HG02852 (cell line): ENCODE measurements at regions not wholly inside any gene's neighbourhood (a gene's known extent, or its start where the extent isn't known, plus 50 kb on each side); places are given as distances from the start of the nearest gene placed in this dataset.

Experiments used
- ATAC-seq: cut with Tn5 transposase; IDR thresholded peaks from one replicate; pipeline ENCODE4 v1.9.1; 2021; ENCODE audit warnings: mild to moderate bottlenecking, moderate library complexity; ENCODE audit not compliant: unreplicated experiment

- ATAC-seq = no peak
Observed at GRCh38 chr7:84631913-84632312, 437.3 kb upstream of the SEMA3A start.

- no peak for ATAC-seq
Observed at GRCh38 chr7:84629640-84630318, 435.2 kb upstream of the SEMA3A start.

GRCh38 chr7:84629216-84629615, 434.6 kb upstream of the SEMA3A start:
- no peak for ATAC-seq

DNA sequence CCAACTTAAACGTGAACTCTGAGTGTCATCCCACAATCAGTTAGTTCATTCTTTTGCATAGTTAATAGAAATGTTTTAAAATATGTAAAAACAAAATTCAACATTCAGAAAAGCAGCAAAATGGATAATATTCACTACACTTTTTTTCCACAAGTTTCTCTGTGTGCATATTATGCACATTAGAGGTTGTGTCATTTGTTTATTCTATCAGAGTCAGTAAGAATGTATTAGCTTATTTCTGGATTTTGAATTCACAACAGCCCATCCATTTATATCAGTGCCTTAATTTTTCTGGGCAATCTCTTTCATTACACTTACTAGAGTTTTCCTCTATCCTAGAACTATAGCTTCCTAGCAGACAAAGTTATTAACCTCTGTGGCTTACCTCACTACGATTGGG, 432.7 kb upstream of the SEMA3A start:
- no peak for ATAC-seq

- no peak for ATAC-seq
Observed at GRCh38 chr7:84624927-84625326, 430.3 kb upstream of the SEMA3A start.

DNA sequence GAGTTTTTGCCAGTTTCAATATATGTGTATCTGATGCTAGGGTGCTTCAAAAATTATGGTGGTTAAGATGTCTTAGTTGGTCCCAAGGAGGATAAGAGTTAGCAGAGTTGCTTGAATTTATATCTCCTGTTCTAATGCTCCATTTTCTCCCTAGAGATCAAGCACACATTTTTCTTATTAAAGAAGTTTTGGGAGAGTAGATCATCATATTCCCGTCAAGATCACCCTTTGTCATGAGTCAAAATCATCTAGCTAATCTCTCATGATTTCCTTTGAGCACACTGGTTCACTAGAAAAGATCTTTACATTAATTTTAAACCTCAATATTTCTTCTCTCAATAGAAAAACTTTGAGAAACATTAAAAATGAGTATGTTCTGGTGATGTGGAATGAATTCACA, 429.9 kb upstream of the SEMA3A start:
- ATAC-seq = no peak

GRCh38 chr7:84617265-84618030, 422.9 kb upstream of the SEMA3A start:
- no peak for ATAC-seq

GRCh38 chr7:84614821-84615501, 420.4 kb upstream of the SEMA3A start:
- ATAC-seq = no peak

GRCh38 chr7:84612981-84613681, 418.5 kb upstream of the SEMA3A start:
- no peak for ATAC-seq

- ATAC-seq = no peak
Observed at GRCh38 chr7:84611391-84611790, 416.8 kb upstream of the SEMA3A start.

- no peak for ATAC-seq
Observed at GRCh38 chr7:84610390-84610789, 415.8 kb upstream of the SEMA3A start.

DNA sequence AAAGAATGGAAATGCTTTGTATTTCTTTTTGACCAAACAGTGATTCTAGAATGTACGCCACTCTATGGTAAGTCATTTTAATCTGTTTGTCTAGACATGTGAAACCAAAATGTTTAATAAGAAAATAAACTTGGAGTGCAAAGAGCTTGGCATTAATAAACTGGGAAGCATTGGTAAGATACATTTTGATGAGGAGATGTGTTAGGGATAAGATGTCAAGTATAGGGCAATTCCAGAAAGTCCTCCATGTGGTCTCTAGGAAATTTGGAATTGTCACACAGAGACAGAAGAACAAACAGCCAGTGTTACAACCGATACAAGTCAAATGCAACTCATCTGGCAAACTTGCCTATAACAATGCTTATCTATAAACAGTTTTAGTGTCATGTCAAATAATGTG, 410.7 kb upstream of the SEMA3A start:
- no peak for ATAC-seq

GRCh38 chr7:84603545-84603944, 409.0 kb upstream of the SEMA3A start:
- no peak for ATAC-seq

GRCh38 chr7:84595026-84595425, 400.4 kb upstream of the SEMA3A start:
- ATAC-seq = no peak

- ATAC-seq = no peak
Observed at GRCh38 chr7:84591897-84592296, 397.3 kb upstream of the SEMA3A start.

- no peak for ATAC-seq
Observed at GRCh38 chr7:84589012-84589411, 394.4 kb upstream of the SEMA3A start.

DNA sequence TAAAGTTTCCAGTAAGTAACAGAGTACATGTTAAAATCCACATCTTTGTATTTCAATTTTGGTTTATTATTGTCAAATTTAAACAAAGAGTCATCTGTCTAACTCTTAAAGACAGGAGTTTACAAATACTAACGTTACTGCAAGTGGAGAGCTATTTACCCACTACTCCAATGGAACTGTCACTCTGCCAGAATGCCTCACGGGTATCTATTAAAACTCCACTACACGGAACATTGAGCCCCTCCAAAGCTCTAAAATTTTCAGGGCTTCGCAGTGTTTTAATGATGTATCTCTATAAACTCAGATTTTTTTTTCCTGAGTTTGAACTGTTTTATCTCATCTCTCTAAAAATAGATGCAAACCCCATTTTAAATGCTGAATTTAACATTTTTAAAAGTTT, 388.7 kb upstream of the SEMA3A start:
- no peak for ATAC-seq

- no peak for ATAC-seq
Observed at GRCh38 chr7:84582747-84583146, 388.2 kb upstream of the SEMA3A start.

- no peak for ATAC-seq
Observed at GRCh38 chr7:84578825-84579224, 384.2 kb upstream of the SEMA3A start.

DNA sequence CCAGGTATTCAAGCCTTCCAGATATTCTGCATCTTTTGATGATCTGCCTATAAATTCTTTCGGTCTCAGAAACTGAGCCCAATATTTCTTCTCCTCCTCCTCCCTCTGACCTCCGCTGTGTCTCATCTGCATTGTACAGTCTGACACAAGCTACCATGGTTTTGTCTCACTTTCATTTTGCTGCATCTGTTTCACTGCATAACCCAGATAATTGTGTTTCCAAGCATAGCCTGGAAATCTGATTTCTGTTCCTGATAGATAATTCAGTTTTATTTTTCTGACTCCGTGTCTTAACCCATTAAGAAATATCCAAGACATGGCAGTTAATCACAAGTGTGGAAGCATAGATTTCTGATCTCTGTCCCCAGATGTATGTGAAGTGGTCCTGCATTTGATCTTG, 374.2 kb upstream of the SEMA3A start:
- no peak for ATAC-seq

DNA sequence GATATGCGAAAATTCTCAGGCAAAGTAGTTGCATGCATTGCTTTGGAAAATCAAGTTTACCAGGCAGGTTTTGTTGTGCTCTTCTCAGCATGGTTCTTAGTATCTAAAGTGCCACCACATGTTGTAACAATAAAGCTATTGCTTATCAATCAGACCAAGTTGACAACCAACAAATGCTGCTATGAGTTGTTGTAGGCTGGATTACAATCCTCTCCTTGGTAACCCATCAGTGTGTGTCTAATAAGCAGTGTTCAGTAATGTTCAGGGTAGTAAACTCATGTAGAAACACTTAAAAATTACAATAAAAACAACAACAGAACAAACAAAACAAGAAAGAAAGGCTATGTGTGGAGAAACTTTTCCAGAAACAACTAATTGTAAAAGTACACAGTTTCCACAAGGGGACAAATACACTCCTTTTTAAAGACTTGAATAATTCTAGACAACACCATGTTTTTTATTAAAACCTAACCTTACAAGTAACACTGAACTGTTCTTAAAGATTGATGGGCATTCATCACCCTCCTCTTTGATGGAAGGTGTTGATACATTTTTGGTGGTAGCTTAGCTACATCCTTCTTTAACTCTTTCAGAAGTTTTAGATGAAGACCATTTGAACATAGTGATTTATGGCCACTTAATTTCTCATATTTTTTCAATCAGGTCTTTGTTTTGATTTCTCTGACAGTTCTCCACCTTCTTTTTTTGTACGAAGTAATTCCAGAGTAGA, 370.9 kb upstream of the SEMA3A start:
- no peak for ATAC-seq
